Gastrocnemius medialis (tissue), 4 donors: ENCODE measurements at regions not wholly inside any gene's neighbourhood (a gene's known extent, or its start where the extent isn't known, plus 50 kb on each side); places are given as distances from the start of the nearest gene placed in this dataset.

Experiments used
- ATAC-seq, 2 donors: fragments of 150-250 bp; one replicate each; pipeline ENCODE4 v1.9.1; 2016
- DNase-seq, 2 donors: peaks; one replicate each; pipeline ENCODE4 v3.0.0-alpha.2; 2019
- H3K27ac ChIP-seq, 4 donors: fragments of 200-600 bp; sonication (generic); 1 replicate in 1 of 4; 2 replicates in 3 of 4; pipeline ENCODE4 v1.5.1; 2016 to 2018; ENCODE audit warnings: mild to moderate bottlenecking in 2 of 4, moderate library complexity in 1 of 4
- H3K27me3 ChIP-seq, 3 donors: fragments of 200-600 bp; sonication (generic) in 2 of 3; 1 replicate in 1 of 3; 2 replicates in 2 of 3; pipeline versions ENCODE4 v1.5.1 to v1.6.0; 2016 to 2019; ENCODE audit warnings: mild to moderate bottlenecking in 1 of 3, moderate library complexity in 1 of 3
- H3K36me3 ChIP-seq, 2 donors: fragments of 200-600 bp; sonication (generic) in 1 of 2; one replicate each; pipeline ENCODE4 v1.5.1; 2017 to 2018
- H3K4me1 ChIP-seq, 2 donors: fragments of 200-600 bp; sonication (generic) in 1 of 2; one replicate each; pipeline ENCODE4 v1.5.1; 2016 to 2017; ENCODE audit warnings: mild to moderate bottlenecking in 2 of 2
- H3K4me3 ChIP-seq, 4 donors: fragments of 200-600 bp; sonication (generic) in 3 of 4; 1 replicate in 1 of 4; 2 replicates in 3 of 4; pipeline ENCODE4 v1.5.1; 2016 to 2019; ENCODE audit warnings: mild to moderate bottlenecking in 2 of 4
- H3K9me3 ChIP-seq, 3 donors: fragments of 200-600 bp; sonication (generic) in 2 of 3; 1 replicate in 1 of 3; 2 replicates in 2 of 3; pipeline ENCODE4 v1.5.1; 2016 to 2019
- POLR2A ChIP-seq, 2 donors: fragments of 450-650 bp; IDR thresholded peaks; one replicate each; pipeline ENCODE4 v1.6.1; 2017; ENCODE audit warnings: antibody characterized with exemption in 2 of 2, mild to moderate bottlenecking in 2 of 2, moderate library complexity in 2 of 2
- in situ Hi-C, 4 donors: fragments of 200-750 bp; cut with MboI; loops; one replicate each; pipeline versions ENCODE4 v1.15.0 to v1.8.0; 2017; ENCODE audit warnings: low sequenced_read_pairs in 4 of 4
- intact Hi-C: fragments of 100-400 bp; cut with DNase I; formaldehyde crosslinking; loops from one replicate; pipeline ENCODE4 v1.15.1; 2023; ENCODE audit warnings: low total_unique reads
- TF ChIP-seq, protein P1 (sequence below), 5 experiments: fragments of 450-650 bp in 3 of 5; fragments of 200-600 bp in 2 of 5; sonication (generic) in 2 of 5; IDR thresholded peaks in 4 of 5; conservative IDR thresholded peaks in 1 of 5; 1 replicate in 4 of 5; 2 replicates in 1 of 5; pipeline ENCODE4 v1.5.1; 2016 to 2019; ENCODE audit warnings: antibody characterized with exemption in 5 of 5, mild to moderate bottlenecking in 3 of 5, moderate library complexity in 3 of 5

DNA sequence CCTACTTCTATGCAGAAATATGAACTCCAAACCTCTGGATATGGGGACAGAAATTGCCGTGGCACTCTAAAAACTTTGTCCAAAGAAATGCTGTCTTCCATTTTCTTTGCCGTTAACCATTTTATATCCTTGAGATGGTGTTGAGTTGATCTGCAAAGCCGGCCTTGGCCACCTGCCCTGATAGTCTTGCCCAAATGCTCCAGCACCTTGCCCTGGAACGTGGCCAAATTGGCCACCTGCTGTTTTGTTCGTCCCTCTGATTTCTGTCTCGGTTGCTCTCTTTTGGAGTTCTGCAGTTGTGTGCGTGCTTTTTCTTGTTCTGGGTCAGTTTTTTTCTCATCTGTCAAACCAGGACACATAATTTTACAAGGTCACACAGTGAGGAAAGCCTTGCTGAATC is 239.7 kb upstream of the GMDS start:
- no peaks in the 10 kb centered on the region for H3K27me3 ChIP-seq
- H3K9me3 ChIP-seq, result no peaks in the 10 kb centered on the region
- H3K4me1 ChIP-seq, result no peaks in the 10 kb centered on the region
- intact Hi-C loops (no loop called here), in situ Hi-C loops (no loop called here)
- DNase-seq (no peak), ATAC-seq (no peak)
- no peaks in the 10 kb centered on the region for H3K36me3 ChIP-seq
- TF ChIP-seq, protein P1, sequence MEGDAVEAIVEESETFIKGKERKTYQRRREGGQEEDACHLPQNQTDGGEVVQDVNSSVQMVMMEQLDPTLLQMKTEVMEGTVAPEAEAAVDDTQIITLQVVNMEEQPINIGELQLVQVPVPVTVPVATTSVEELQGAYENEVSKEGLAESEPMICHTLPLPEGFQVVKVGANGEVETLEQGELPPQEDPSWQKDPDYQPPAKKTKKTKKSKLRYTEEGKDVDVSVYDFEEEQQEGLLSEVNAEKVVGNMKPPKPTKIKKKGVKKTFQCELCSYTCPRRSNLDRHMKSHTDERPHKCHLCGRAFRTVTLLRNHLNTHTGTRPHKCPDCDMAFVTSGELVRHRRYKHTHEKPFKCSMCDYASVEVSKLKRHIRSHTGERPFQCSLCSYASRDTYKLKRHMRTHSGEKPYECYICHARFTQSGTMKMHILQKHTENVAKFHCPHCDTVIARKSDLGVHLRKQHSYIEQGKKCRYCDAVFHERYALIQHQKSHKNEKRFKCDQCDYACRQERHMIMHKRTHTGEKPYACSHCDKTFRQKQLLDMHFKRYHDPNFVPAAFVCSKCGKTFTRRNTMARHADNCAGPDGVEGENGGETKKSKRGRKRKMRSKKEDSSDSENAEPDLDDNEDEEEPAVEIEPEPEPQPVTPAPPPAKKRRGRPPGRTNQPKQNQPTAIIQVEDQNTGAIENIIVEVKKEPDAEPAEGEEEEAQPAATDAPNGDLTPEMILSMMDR (IDR thresholded peaks at IDR 0.05 in 4 of 5, conservative IDR thresholded peaks at IDR 0.05 in 1 of 5), result no peak
- no peak for TF ChIP-seq POLR2A (IDR thresholded peaks at IDR 0.05)
- no peak overlapping the region for H3K4me3 ChIP-seq
- no peak overlapping the region for H3K27ac ChIP-seq

DNA sequence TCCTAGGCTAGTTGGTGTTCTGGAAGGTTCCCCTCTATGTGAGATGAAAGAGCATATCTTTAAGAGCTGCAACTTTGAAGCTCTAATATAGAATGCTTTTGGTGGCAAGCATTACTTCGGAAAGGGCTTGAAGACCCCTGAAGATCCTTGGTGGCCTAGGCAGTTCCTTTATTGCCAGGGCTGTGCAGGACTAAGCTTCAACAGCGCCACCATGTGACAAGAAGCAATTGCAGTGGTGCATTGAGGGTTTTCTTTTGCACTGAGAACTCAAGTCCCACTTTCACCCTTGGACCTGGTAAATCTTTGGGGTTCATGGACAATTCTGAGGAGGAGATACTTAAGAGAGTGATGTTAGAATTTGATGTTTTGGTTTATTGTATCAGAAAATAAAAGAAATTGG is 237.4 kb upstream of the GMDS start:
- Histone ChIP-seq H3K36me3 (no peaks in the 10 kb centered on the region), H3K9me3 (no peaks in the 10 kb centered on the region), H3K27ac (no peak overlapping the region), H3K4me3 (no peak overlapping the region), H3K4me1 (no peaks in the 10 kb centered on the region), H3K27me3 (no peaks in the 10 kb centered on the region)
- ATAC-seq, result no peak
- intact Hi-C loops, result no loop called here
- TF ChIP-seq, protein P1 (IDR thresholded peaks at IDR 0.05 in 4 of 5, conservative IDR thresholded peaks at IDR 0.05 in 1 of 5), result no peak
- no peak for TF ChIP-seq POLR2A (IDR thresholded peaks at IDR 0.05)
- in situ Hi-C loops, result no loop called here
- DNase-seq, result no peak

DNA sequence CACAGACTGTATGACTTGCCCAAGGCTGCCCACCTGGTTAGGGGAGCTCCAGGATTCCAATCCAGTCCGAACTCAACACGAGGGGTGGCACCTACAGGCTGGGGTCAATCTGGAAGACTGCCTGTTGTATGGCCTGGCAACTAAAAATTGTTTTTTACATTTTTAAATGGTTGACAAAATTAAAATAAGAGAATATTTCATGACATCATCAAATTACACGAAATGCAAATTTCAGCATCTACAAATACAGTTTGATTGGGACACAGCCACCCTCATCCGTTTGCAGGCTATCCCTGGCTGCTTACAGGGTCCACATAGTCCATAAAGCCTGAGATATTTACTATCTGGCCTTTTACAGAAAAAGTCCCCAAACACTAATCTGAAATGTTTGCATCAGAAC is 235.9 kb upstream of the GMDS start:
- no peaks in the 10 kb centered on the region for H3K9me3 ChIP-seq
- no peaks in the 10 kb centered on the region for H3K36me3 ChIP-seq
- no peak overlapping the region for H3K4me3 ChIP-seq
- no peak for TF ChIP-seq POLR2A (IDR thresholded peaks at IDR 0.05)
- TF ChIP-seq, protein P1 (IDR thresholded peaks at IDR 0.05 in 4 of 5, conservative IDR thresholded peaks at IDR 0.05 in 1 of 5), result no peak
- intact Hi-C loops (no loop called here), in situ Hi-C loops (no loop called here)
- ATAC-seq, result no peak
- no peak for DNase-seq
- H3K4me1 ChIP-seq, result no peaks in the 10 kb centered on the region
- H3K27me3 ChIP-seq, result peaks cover 0 to 4% (median 0%) of the 10 kb centered on the region in 3 donors
- H3K27ac ChIP-seq, result no peak overlapping the region

DNA sequence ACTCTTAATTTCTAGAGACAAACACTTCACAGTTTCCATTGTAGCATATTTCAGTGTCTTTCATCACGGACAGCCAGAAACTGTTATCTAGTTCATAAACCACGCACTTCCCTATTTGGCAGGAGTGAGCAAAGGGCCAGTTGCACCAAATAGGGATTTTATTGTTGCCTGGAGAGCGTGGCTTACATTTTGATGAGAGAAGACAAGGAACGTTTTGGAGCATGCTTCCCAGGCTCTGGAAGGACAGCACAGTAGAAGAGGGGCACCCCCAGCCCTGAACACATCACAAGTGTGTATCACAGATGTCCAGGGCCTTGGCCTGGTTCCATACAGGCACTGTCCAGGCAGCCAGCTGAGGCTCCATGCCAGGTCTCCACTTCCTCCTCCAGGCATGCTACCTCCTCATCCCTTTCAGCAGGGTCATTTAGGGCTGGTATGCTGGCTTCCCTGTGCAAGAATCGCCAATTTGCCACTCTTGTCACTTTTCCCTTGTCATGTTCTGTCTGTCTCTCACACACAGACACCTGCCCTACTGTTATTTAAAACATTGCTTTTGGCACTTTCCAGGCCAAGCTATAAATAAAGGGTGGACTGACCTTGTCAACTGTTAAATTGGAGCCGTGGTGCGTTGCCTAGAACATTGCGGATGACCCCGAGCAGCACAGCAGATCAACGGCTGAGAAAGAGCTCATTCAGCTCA is 235.0 kb upstream of the GMDS start:
- Histone ChIP-seq H3K9me3 (no peaks in the 10 kb centered on the region), H3K4me1 (no peaks in the 10 kb centered on the region), H3K36me3 (no peaks in the 10 kb centered on the region), H3K27me3 (peaks cover 0 to 4% (median 0%) of the 10 kb centered on the region in 3 donors), H3K4me3 (no peak overlapping the region), H3K27ac (no peak overlapping the region)
- ATAC-seq (no peak), DNase-seq (no peak)
- intact Hi-C loops, result no loop called here
- in situ Hi-C loops, result no loop called here
- TF ChIP-seq, protein P1 (IDR thresholded peaks at IDR 0.05 in 4 of 5, conservative IDR thresholded peaks at IDR 0.05 in 1 of 5), result no peak
- no peak for TF ChIP-seq POLR2A (IDR thresholded peaks at IDR 0.05)

DNA sequence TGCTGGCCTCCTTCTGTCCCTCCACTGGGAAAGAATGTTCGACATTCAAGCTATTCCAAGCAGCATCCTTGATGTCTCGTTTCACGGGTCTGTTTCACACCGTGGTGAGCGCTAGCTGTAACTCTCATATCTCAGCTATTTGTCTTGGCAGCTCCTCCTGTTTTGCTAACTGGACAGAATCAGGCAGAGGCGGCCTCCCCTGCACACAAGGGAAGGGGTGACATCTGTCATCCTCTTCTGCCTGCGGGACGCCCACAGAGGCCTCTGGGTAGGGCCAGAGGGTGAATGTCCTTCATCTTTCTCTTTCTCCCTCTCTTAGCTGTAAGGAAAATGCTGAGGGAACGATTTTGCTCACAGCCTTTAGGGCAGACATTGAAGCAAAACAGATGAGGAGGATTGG is 232.8 kb upstream of the GMDS start:
- intact Hi-C loops (no loop called here), in situ Hi-C loops (no loop called here)

More for the DNA sequence above, 232.8 kb upstream of the GMDS start:
- Histone ChIP-seq H3K4me3 (no peak overlapping the region), H3K27me3 (peaks cover 0 to 6% (median 4%) of the 10 kb centered on the region in 3 donors), H3K36me3 (no peaks in the 10 kb centered on the region), H3K27ac (no peak overlapping the region), H3K9me3 (no peaks in the 10 kb centered on the region), H3K4me1 (no peaks in the 10 kb centered on the region)
- no peak for ATAC-seq
- DNase-seq, result no peak
- no peak for TF ChIP-seq POLR2A (IDR thresholded peaks at IDR 0.05)
- TF ChIP-seq, protein P1 (IDR thresholded peaks at IDR 0.05 in 4 of 5, conservative IDR thresholded peaks at IDR 0.05 in 1 of 5), result no peak
